ENCODE measurements at regions not wholly inside any gene's neighbourhood (a gene's known extent, or its start where the extent isn't known, plus 50 kb on each side); places are given as distances from the start of the nearest gene placed in this dataset.

DNA sequence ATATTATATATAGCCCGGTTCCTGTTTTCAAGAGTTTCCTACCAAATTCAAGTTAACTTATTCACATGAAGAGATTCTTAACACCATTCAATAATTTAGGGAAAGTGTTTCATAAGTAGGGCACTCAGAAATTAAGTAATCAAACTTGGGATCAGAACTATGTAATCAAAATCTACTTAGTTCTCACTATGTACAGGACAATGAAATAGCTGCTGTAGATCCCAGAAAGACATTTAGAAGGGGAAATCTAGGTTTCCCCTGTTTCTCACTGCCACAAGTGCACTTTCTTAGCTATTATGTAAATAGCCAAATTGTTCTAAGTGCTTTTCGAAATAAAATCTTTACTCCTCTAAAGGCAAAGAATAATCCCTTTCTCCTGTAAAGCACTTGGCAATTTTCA, 493.6 kb upstream of the SETBP1 start:
- TF ChIP-seq POLR2AphosphoS5 (IDR thresholded peaks at IDR 0.05): no peak
- TF ChIP-seq, protein P1, sequence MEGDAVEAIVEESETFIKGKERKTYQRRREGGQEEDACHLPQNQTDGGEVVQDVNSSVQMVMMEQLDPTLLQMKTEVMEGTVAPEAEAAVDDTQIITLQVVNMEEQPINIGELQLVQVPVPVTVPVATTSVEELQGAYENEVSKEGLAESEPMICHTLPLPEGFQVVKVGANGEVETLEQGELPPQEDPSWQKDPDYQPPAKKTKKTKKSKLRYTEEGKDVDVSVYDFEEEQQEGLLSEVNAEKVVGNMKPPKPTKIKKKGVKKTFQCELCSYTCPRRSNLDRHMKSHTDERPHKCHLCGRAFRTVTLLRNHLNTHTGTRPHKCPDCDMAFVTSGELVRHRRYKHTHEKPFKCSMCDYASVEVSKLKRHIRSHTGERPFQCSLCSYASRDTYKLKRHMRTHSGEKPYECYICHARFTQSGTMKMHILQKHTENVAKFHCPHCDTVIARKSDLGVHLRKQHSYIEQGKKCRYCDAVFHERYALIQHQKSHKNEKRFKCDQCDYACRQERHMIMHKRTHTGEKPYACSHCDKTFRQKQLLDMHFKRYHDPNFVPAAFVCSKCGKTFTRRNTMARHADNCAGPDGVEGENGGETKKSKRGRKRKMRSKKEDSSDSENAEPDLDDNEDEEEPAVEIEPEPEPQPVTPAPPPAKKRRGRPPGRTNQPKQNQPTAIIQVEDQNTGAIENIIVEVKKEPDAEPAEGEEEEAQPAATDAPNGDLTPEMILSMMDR (IDR thresholded peaks at IDR 0.05): no peak
- no peak for TF ChIP-seq POLR2A (IDR thresholded peaks at IDR 0.05)
- no peak for TF ChIP-seq EP300 (IDR thresholded peaks at IDR 0.05; ENCODE audit: low read depth)

Measured in transverse colon (tissue), 4 donors.